H9 (cell line): ENCODE measurements at regions not wholly inside any gene's neighbourhood (a gene's known extent, or its start where the extent isn't known, plus 50 kb on each side); places are given as distances from the start of the nearest gene placed in this dataset.

Experiments
- DNase-seq: peaks from one replicate; pipeline ENCODE4 v3.0.0-alpha.2; 2017
- H2AFZ ChIP-seq: one replicate; pipeline ENCODE4 v1.6.1; 2013; ENCODE audit warnings: mild to moderate bottlenecking, low read length, control low read depth, moderate library complexity
- H2AK5ac ChIP-seq: 2 replicates; pipeline ENCODE4 v1.6.1; 2013; ENCODE audit warnings: low read length, control low read depth, mixed read lengths; ENCODE audit not compliant: insufficient read length
- H2BK120ac ChIP-seq: one replicate; pipeline ENCODE4 v1.6.1; 2013; ENCODE audit warnings: low read depth, mild to moderate bottlenecking, low read length, control low read depth, inconsistent platforms; ENCODE audit not compliant: poor library complexity, severe bottlenecking
- H2BK12ac ChIP-seq: 2 replicates; pipeline ENCODE4 v1.6.1; 2013; ENCODE audit warnings: low read length, control low read depth, mixed read lengths, low read depth; ENCODE audit not compliant: insufficient read length
- H2BK15ac ChIP-seq: 2 replicates; pipeline ENCODE4 v1.6.1; 2013; ENCODE audit warnings: low read depth, low read length, control low read depth
- H2BK20ac ChIP-seq: one replicate; pipeline ENCODE4 v1.6.1; 2013; ENCODE audit warnings: low read depth, mild to moderate bottlenecking, low read length, control low read depth, inconsistent platforms; ENCODE audit not compliant: poor library complexity, severe bottlenecking
- H2BK5ac ChIP-seq: 2 replicates; pipeline ENCODE4 v1.6.1; 2013; ENCODE audit warnings: low read length, control low read depth, mixed read lengths; ENCODE audit not compliant: insufficient read length
- H3K14ac ChIP-seq: 2 replicates; pipeline ENCODE4 v1.6.1; 2013; ENCODE audit warnings: low read length, control low read depth; ENCODE audit not compliant: insufficient read depth
- H3K18ac ChIP-seq: 2 replicates; pipeline ENCODE4 v1.6.1; 2013; ENCODE audit warnings: low read depth, mild to moderate bottlenecking, mixed read lengths, low read length, control low read depth; ENCODE audit not compliant: insufficient read length
- H3K23ac ChIP-seq: 2 replicates; pipeline ENCODE4 v1.6.1; 2013; ENCODE audit warnings: low read length, control low read depth, mixed read lengths, low read depth; ENCODE audit not compliant: insufficient read length
- H3K23me2 ChIP-seq: 2 replicates; pipeline ENCODE4 v1.6.1; 2013; ENCODE audit warnings: low read depth, mild to moderate bottlenecking, mixed read lengths, low read length, control low read depth; ENCODE audit not compliant: insufficient read length, poor library complexity, severe bottlenecking
- H3K27ac ChIP-seq: 2 replicates; pipeline ENCODE4 v1.5.1; 2013; ENCODE audit warnings: low read length, control low read depth, mixed read lengths, low read depth; ENCODE audit not compliant: insufficient read length
- H3K27me3 ChIP-seq: 2 replicates; pipeline ENCODE4 v1.6.1; 2013; ENCODE audit warnings: low read length, control low read depth, inconsistent platforms; ENCODE audit not compliant: insufficient read depth
- H3K4ac ChIP-seq: 2 replicates; pipeline ENCODE4 v1.6.1; 2013; ENCODE audit warnings: low read depth, mild to moderate bottlenecking, control low read depth, inconsistent platforms, low read length, moderate library complexity
- H3K4me1 ChIP-seq: 2 replicates; pipeline ENCODE4 v1.6.1; 2013; ENCODE audit warnings: low read length, control low read depth, inconsistent platforms; ENCODE audit not compliant: insufficient read depth
- H3K4me2 ChIP-seq: 2 replicates; pipeline ENCODE4 v1.6.1; 2013; ENCODE audit warnings: low read length, control low read depth, mixed read lengths; ENCODE audit not compliant: insufficient read length, insufficient read depth
- H3K56ac ChIP-seq: 2 replicates; pipeline ENCODE4 v1.6.1; 2013; ENCODE audit warnings: low read depth, mild to moderate bottlenecking, mixed read lengths, low read length, control low read depth; ENCODE audit not compliant: insufficient read length
- H3K79me1 ChIP-seq: 2 replicates; pipeline ENCODE4 v1.6.1; 2013; ENCODE audit warnings: low read depth, mild to moderate bottlenecking, moderate library complexity, low read length, control low read depth, inconsistent platforms; ENCODE audit not compliant: insufficient read depth, poor library complexity, severe bottlenecking
- H3K79me2 ChIP-seq: 2 replicates; pipeline ENCODE4 v1.6.1; 2013; ENCODE audit warnings: low read length, control low read depth, inconsistent platforms; ENCODE audit not compliant: insufficient read depth
- H3K9ac ChIP-seq: 2 replicates; pipeline ENCODE4 v1.6.1; 2013; ENCODE audit warnings: low read length, control low read depth, mixed read lengths; ENCODE audit not compliant: insufficient read length; ENCODE audit errors: extremely low read depth
- H3K9me3 ChIP-seq: one replicate; pipeline ENCODE4 v1.6.1; 2013; ENCODE audit warnings: low read depth, low read length, inconsistent platforms; ENCODE audit not compliant: control insufficient read depth
- H3T11ph ChIP-seq: one replicate; pipeline ENCODE4 v1.6.1; 2013; ENCODE audit warnings: mild to moderate bottlenecking, low read length, control low read depth, inconsistent platforms
- H4K20me1 ChIP-seq: one replicate; pipeline ENCODE4 v1.6.1; 2013; ENCODE audit not compliant: control insufficient read depth, insufficient read length, insufficient read depth
- H4K5ac ChIP-seq: 2 replicates; pipeline ENCODE4 v1.6.1; 2013; ENCODE audit warnings: low read depth, mild to moderate bottlenecking, mixed read lengths, low read length, control low read depth; ENCODE audit not compliant: insufficient read length
- H4K8ac ChIP-seq: replicated peaks from 2 replicates; pipeline ENCODE4 v1.6.1; 2013; ENCODE audit warnings: low read length, control low read depth, mixed read lengths, low read depth; ENCODE audit not compliant: insufficient read length
- H4K91ac ChIP-seq: 2 replicates; pipeline ENCODE4 v1.6.1; 2013; ENCODE audit warnings: low read depth, mild to moderate bottlenecking, moderate library complexity, mixed read lengths, low read length, control low read depth; ENCODE audit not compliant: insufficient read length
- H3K27ac Mint-ChIP-seq, 3 experiments: 2 replicates in 2 of 3; 3 replicates in 1 of 3; pipeline ENCODE4 v1.8.0; 2020 to 2021; ENCODE audit warnings: mixed read lengths in 3 of 3, mild to moderate bottlenecking in 1 of 3, moderate library complexity in 1 of 3
- H3K27me3 Mint-ChIP-seq: 2 replicates; pipeline ENCODE4 v1.8.0; 2021; ENCODE audit warnings: low read depth, mild to moderate bottlenecking, moderate library complexity, mixed read lengths
- H3K36me3 Mint-ChIP-seq, 3 experiments: 2 replicates in 2 of 3; 3 replicates in 1 of 3; pipeline ENCODE4 v1.8.0; 2020 to 2021; ENCODE audit warnings: low read depth in 3 of 3, mixed read lengths in 3 of 3; ENCODE audit not compliant: insufficient read depth in 1 of 3
- H3K4me1 Mint-ChIP-seq, 2 experiments: 2 replicates each; pipeline ENCODE4 v1.8.0; 2020; ENCODE audit warnings: mixed read lengths in 2 of 2
- H3K4me3 Mint-ChIP-seq, 2 experiments: 2 replicates in 1 of 2; 3 replicates in 1 of 2; pipeline ENCODE4 v1.8.0; 2020 to 2021; ENCODE audit warnings: mild to moderate bottlenecking in 2 of 2, mixed read lengths in 2 of 2, moderate library complexity in 1 of 2
- H3K9me3 Mint-ChIP-seq, 2 experiments: 2 replicates in 1 of 2; 3 replicates in 1 of 2; pipeline ENCODE4 v1.8.0; 2020; ENCODE audit warnings: mild to moderate bottlenecking in 2 of 2, mixed read lengths in 2 of 2, moderate library complexity in 1 of 2
- WGBS: extraction: QIAGEN DNeasy Blood & Tissue Kit; methylation state at CpG from one replicate; pipeline ENCODE4 v1.1.7; 2013; ENCODE audit warnings: missing lambda C conversion rate, low lambda C conversion rate, mixed read lengths; ENCODE audit not compliant: insufficient read length; ENCODE audit errors: extremely low coverage; 5-methylcytosine and 5-hydroxymethylcytosine counted together
- TF ChIP-seq, protein P1 (sequence below): fragments of 200-600 bp; sonication (generic); conservative IDR thresholded peaks from 3 replicates; pipeline ENCODE4 v1.8.0; 2021; ENCODE audit warnings: antibody characterized with exemption, mild to moderate bottlenecking

GRCh38 chr3:69567710-69568052, 171.6 kb upstream of the MITF start:
- Mint-ChIP-seq H3K4me1 (peaks cover 7 to 11% of the 10 kb centered on the region in 2 experiments; a peak in 2 of 4 replicates), H3K27ac (no peak overlapping the region), H3K9me3 (no peaks in the 10 kb centered on the region; a peak in 1 of 5 replicates), H3K4me3 (no peak overlapping the region), H3K36me3 (no peaks in the 10 kb centered on the region), H3K27me3 (no peaks in the 10 kb centered on the region)
- no peak overlapping the region for H2BK12ac ChIP-seq
- no peak overlapping the region for H2AK5ac ChIP-seq
- no peak overlapping the region for H3K4me2 ChIP-seq
- no peak overlapping the region for H2BK20ac ChIP-seq
- no peak overlapping the region for H2BK5ac ChIP-seq
- WGBS = no CpG with 5 or more reads among the region's 2 CpGs
- no peak overlapping the region for H3K14ac ChIP-seq
- H4K20me1 ChIP-seq = no peaks in the 10 kb centered on the region
- DNase-seq = no peak
- H3K9ac ChIP-seq = no peak overlapping the region
- no peak overlapping the region for H4K91ac ChIP-seq
- no peak overlapping the region for H2BK120ac ChIP-seq
- no peak overlapping the region for H3T11ph ChIP-seq
- no peaks in the 10 kb centered on the region for H3K4me1 ChIP-seq
- H3K27me3 ChIP-seq = no peaks in the 10 kb centered on the region
- no peak overlapping the region for H2BK15ac ChIP-seq
- no peak overlapping the region for H3K27ac ChIP-seq
- no peak overlapping the region for H4K8ac ChIP-seq
- no peaks in the 10 kb centered on the region for H3K23me2 ChIP-seq
- H3K56ac ChIP-seq = no peak overlapping the region
- H3K79me1 ChIP-seq = no peaks in the 10 kb centered on the region
- H3K4ac ChIP-seq = no peak overlapping the region
- no peak overlapping the region for H2AFZ ChIP-seq
- H3K23ac ChIP-seq = no peak overlapping the region
- no peaks in the 10 kb centered on the region for H3K79me2 ChIP-seq
- TF ChIP-seq, protein P1, sequence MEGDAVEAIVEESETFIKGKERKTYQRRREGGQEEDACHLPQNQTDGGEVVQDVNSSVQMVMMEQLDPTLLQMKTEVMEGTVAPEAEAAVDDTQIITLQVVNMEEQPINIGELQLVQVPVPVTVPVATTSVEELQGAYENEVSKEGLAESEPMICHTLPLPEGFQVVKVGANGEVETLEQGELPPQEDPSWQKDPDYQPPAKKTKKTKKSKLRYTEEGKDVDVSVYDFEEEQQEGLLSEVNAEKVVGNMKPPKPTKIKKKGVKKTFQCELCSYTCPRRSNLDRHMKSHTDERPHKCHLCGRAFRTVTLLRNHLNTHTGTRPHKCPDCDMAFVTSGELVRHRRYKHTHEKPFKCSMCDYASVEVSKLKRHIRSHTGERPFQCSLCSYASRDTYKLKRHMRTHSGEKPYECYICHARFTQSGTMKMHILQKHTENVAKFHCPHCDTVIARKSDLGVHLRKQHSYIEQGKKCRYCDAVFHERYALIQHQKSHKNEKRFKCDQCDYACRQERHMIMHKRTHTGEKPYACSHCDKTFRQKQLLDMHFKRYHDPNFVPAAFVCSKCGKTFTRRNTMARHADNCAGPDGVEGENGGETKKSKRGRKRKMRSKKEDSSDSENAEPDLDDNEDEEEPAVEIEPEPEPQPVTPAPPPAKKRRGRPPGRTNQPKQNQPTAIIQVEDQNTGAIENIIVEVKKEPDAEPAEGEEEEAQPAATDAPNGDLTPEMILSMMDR = no peak
- no peak overlapping the region for H4K5ac ChIP-seq
- H3K9me3 ChIP-seq = no peaks in the 10 kb centered on the region
- H3K18ac ChIP-seq = no peak overlapping the region
